ENCODE measurements at regions not wholly inside any gene's neighbourhood (a gene's known extent, or its start where the extent isn't known, plus 50 kb on each side); places are given as distances from the start of the nearest gene placed in this dataset.

- ATAC-seq, result peak; percentile 62
- no peak overlapping the region for H3K4me3 ChIP-seq
- H3K79me2 ChIP-seq (ENCODE audit: control insufficient read depth, insufficient read depth, low read length), result no peaks in the 10 kb centered on the region
- no peaks in the 10 kb centered on the region for H3K27me3 ChIP-seq (replicated peaks in 1 of 2; ENCODE audit: control insufficient read depth in 2 of 2, insufficient read depth in 2 of 2, low read length in 1 of 2)
- no peaks in the 10 kb centered on the region for H3K4me1 ChIP-seq (ENCODE audit: control insufficient read depth, insufficient read depth, low read length)
- ChIA-PET POLR2A (no interaction called here), SMC1A (ENCODE audit: uncharacterized antibody, unreplicated experiment) (no interaction called here), RAD21 (ENCODE audit: unreplicated experiment) (interaction anchor here (2.1 kb wide), 1 partner anchor 12 kb away, joined by 4 read pairs; no protein-coding TSS in a partner anchor), CTCF (interaction anchor here (0.7 kb wide), 1 partner anchor 1432 kb away, joined by 3 read pairs; no protein-coding TSS in a partner anchor)
- H2AFZ ChIP-seq (ENCODE audit: control insufficient read depth, low read depth, low read length), result no peak overlapping the region
- DNase-seq (ENCODE audit: low read depth, low spot score), result no peak
- no peak overlapping the region for H3K9ac ChIP-seq (ENCODE audit: control insufficient read depth, insufficient read depth, low read length)
- H3K4me2 ChIP-seq (ENCODE audit: control insufficient read depth, insufficient read depth), result no peak overlapping the region
- WGBS (ENCODE audit: insufficient coverage, insufficient replicate concordance, low lambda C conversion rate, missing lambda C conversion rate), result 0% methylated on average over 3 of the region's 3 CpGs
- no TSS peak for BruUV-seq (replicated peaks)
- H3K27ac ChIP-seq (ENCODE audit: control insufficient read depth, insufficient read depth), result no peak overlapping the region
- no peaks in the 10 kb centered on the region for H4K20me1 ChIP-seq (ENCODE audit: control insufficient read depth, insufficient read depth)
- FAIRE-seq, result no peak
- H3K9me3 ChIP-seq (replicated peaks; ENCODE audit: control insufficient read depth, insufficient read depth, low read length), result no peaks in the 10 kb centered on the region
- in situ Hi-C loops (cut with MboI), result no loop called here
- intact Hi-C loops (cut with micrococcal nuclease; ENCODE audit: unreplicated experiment), result loop anchor here (10.0 kb wide), 1 partner anchor 555 kb away; no protein-coding TSS in a partner anchor
- H3K36me3 ChIP-seq (ENCODE audit: control insufficient read depth in 2 of 2, insufficient read depth in 2 of 2, low read length in 1 of 2), result no peaks in the 10 kb centered on the region
- no peak for TF ChIP-seq MTA3 (IDR thresholded peaks at IDR 0.05; ENCODE audit: borderline replicate concordance, low read length)
- TF ChIP-seq BACH1 (IDR thresholded peaks at IDR 0.05; ENCODE audit: borderline replicate concordance), result no peak
- TF ChIP-seq NR2C1 (IDR thresholded peaks at IDR 0.05), result no peak
- TF ChIP-seq IRF5 (IDR thresholded peaks at IDR 0.05; ENCODE audit: borderline replicate concordance), result no peak
- no peak for TF ChIP-seq ZBTB11 (CRISPR knock-in tag; IDR thresholded peaks at IDR 0.05)
- TF ChIP-seq CHD2 (IDR thresholded peaks at IDR 0.05; ENCODE audit: borderline replicate concordance, low read depth, low read length), result no peak
- no peak for TF ChIP-seq HDGF (IDR thresholded peaks at IDR 0.05)
- no peak for TF ChIP-seq NRF1 (conservative IDR thresholded peaks at IDR 0.05; ENCODE audit: low read depth, low read length)
- TF ChIP-seq BCL11A (IDR thresholded peaks at IDR 0.05; ENCODE audit: low read depth, low read length), result no peak
- TF ChIP-seq SPI1 (IDR thresholded peaks at IDR 0.05; ENCODE audit: borderline replicate concordance, insufficient read depth, low read depth, low read length), result no peak
- no peak for TF ChIP-seq MAX (IDR thresholded peaks at IDR 0.05; ENCODE audit: low read depth, low read length)
- no peak for TF ChIP-seq NR2C2 (IDR thresholded peaks at IDR 0.05; ENCODE audit: borderline replicate concordance, control insufficient read depth, insufficient read length, low read depth)
- TF ChIP-seq GATAD2B (conservative IDR thresholded peaks at IDR 0.05; ENCODE audit: low read depth), result no peak
- no peak for TF ChIP-seq FOXK2 (IDR thresholded peaks at IDR 0.05)
- no peak for TF ChIP-seq STAT1 (conservative IDR thresholded peaks at IDR 0.05)
- no peak for TF ChIP-seq ZBTB4 (CRISPR knock-in tag; IDR thresholded peaks at IDR 0.05)
Observed at GRCh38 chr1:191889623-191890003, 268.6 kb upstream of the RGS18 start.

All from GM12878 (cell line).